T47D (cell line): ENCODE measurements at regions not wholly inside any gene's neighbourhood (a gene's known extent, or its start where the extent isn't known, plus 50 kb on each side); places are given as distances from the start of the nearest gene placed in this dataset.
A peak's percentile ranks its signal among the peaks of the same experiment; 100 is the strongest.

Source experiments
- DNase-seq, 2 experiments: peaks; one replicate each; pipeline versions ENCODE4 v3.0.0 to v3.0.0-alpha.2; 2011 to 2012; ENCODE audit warnings: low read depth in 1 of 2, low spot score in 1 of 2
- JUND ChIP-seq: IDR thresholded peaks from 2 replicates; pipeline ENCODE4 v1.6.1; 2012; ENCODE audit warnings: low read depth
- in situ Hi-C: cut with HindIII; loops from 2 replicates; pipeline ENCODE4 v1.10.0; 2016; ENCODE audit warnings: low sequenced_read_pairs, low pct_unique_long_range_greater_than_20kb

DNA sequence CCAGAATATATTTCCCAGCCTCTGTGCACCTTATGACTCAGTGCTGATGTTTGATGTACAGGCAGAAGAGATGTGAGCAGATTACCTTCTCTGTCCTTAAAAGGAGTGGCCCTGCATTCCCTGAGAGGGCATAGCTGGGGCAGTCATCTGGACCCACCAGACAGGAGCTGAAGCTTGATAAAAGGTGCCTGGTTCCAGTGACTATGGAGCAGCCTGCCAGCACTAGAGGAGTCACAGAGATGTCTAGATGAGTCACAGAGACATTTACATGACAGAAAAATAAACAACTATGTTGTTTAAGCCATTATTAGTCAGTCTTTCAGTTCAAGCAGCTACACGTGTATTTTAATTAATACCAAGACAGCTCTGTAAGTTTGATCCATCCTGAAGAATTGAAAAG is 237.1 kb upstream of the MOCS1 start:
- TF ChIP-seq JUND: no peak
- no peak for DNase-seq
- in situ Hi-C loops: no loop called here

- in situ Hi-C loops: no loop called here
Observed at GRCh38 chr6:40170856-40171255, 236.6 kb upstream of the MOCS1 start.

GRCh38 chr6:40169878-40170277 is 235.6 kb upstream of the MOCS1 start:
- no peak for DNase-seq
- in situ Hi-C loops: no loop called here
- no peak for TF ChIP-seq JUND

More at GRCh38 chr6:40170856-40171255, 236.6 kb upstream of the MOCS1 start:
- DNase-seq: no peak
- TF ChIP-seq JUND: no peak

DNA sequence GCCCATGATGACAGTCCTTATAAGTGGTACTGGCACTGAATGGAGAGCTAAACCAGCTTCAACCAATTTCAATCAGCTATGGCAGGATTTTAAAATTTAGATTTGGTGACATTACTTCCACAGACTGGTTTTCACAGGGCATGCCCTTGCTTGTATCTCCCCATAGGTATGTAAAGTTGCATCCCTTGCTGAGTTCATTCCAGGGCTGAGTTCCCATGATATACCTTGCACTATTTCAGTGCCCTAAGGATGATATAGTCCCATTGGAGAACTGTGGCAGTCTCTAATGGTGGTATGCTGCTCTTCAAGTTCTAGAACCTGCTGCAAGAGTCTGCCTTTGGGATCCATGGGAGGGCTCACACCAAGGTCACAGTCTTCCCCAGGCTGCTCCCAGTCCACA is 232.7 kb upstream of the MOCS1 start:
- TF ChIP-seq JUND: no peak
- in situ Hi-C loops: no loop called here
- no peak for DNase-seq

- in situ Hi-C loops: no loop called here
- DNase-seq: no peak
Observed at GRCh38 chr6:40165036-40165709, 230.9 kb upstream of the MOCS1 start.

GRCh38 chr6:40164345-40164755 is 230.1 kb upstream of the MOCS1 start:
- in situ Hi-C loops: no loop called here
- no peak for TF ChIP-seq JUND
- peak; percentile 63 to 79 for DNase-seq

More at GRCh38 chr6:40165036-40165709, 230.9 kb upstream of the MOCS1 start:
- TF ChIP-seq JUND: no peak

DNA sequence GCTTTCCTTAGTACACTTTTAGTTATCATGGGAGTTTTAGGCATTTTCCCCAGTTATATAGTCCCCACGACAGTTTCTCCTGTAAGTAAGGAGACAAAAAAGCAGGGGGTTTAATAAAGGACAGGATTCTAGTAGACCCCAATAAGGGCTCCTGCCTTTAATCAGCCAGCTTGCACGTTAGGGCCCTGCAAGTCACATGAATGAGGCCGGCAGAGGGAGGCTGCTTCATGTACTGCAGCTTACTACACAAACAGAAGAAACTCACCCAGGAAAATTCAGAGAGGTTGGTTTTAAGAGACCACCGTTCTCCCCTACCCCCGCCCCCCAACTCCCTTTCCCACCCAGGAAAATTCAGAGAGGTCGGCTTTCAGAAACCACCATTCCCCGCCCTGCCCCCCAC is 229.7 kb upstream of the MOCS1 start:
- no peak for DNase-seq
- in situ Hi-C loops: no loop called here

DNA sequence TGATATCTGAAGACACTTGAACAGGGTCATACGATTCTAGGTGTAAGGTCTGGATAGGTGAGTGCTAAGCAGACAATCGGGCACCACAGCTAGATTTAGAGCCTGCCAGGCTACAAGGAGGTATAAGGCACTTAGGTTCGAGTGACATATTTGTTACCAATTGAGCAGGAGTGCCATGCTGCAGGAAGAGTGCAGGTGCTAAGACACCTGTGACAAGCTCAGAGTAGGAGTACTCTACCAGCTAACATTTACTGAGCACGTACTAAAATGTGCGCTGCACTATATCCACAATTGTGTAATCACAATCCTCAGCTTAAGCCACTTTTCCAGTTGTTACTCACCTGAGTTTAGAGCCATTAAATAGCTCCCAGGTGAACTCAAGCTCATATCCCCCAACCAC is 227.8 kb upstream of the MOCS1 start:
- TF ChIP-seq JUND: no peak
- DNase-seq: no peak
- in situ Hi-C loops: no loop called here

More for the DNA sequence above, 229.7 kb upstream of the MOCS1 start:
- TF ChIP-seq JUND: no peak

- TF ChIP-seq JUND: no peak
- in situ Hi-C loops: no loop called here
- DNase-seq: no peak
Observed at GRCh38 chr6:40160826-40161225, 226.6 kb upstream of the MOCS1 start.

GRCh38 chr6:40159865-40160264 is 225.6 kb upstream of the MOCS1 start:
- no peak for TF ChIP-seq JUND
- in situ Hi-C loops: no loop called here
- DNase-seq: no peak

DNA sequence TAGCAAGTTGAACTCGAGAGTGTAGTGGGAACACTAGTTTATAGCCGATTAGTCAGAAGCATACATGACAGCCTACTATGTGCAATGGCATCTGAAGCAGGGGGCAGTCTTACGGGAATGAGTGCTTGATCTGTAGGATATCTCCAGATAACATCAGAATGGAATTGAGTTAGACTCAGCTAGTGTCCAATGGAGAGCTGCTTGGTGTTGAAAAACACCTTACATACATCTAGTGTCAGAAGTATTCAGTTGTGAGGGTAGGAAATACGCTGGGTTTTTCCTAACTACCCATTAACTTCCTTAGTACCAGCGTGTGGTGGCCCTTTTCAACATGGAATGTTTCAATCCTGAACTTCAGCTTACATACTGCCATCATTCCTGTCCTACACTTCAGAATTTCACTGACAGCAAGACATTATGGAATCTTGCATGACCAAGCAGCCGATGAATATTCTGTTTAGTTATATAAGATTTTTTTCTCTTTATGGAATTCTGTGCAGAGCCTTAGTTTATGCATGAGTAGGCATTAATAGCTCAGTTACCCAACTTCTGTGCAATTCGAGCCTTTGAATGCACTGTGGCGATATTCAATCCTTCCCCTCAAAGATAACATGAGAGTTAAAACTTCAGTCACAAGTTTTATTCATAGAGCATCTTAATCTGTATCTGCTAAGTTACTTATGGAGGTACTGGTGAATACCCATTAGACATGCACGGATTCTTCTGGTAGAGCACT is 218.6 kb upstream of the MOCS1 start:
- no peak for DNase-seq
- no peak for TF ChIP-seq JUND
- in situ Hi-C loops: no loop called here

DNA sequence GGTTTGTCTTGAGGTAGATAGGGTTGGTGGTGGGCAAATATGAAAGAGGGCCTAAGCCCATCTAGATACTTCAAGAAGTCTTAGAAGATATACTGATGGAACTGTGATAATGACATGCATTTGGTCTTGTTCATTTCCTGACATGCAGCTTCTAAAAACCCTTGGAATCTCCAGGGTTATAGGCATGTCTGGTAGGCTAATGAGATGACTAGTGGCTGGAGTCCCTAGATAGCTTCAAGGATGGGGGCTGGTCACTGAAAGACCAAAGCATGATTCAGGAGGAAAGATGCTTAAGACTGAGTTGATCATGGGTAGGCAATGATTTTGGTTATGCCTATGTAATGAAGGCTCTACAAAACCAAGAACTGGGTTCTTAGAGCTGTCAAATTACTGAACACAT is 217.9 kb upstream of the MOCS1 start:
- no peak for TF ChIP-seq JUND
- in situ Hi-C loops: no loop called here
- no peak for DNase-seq

DNA sequence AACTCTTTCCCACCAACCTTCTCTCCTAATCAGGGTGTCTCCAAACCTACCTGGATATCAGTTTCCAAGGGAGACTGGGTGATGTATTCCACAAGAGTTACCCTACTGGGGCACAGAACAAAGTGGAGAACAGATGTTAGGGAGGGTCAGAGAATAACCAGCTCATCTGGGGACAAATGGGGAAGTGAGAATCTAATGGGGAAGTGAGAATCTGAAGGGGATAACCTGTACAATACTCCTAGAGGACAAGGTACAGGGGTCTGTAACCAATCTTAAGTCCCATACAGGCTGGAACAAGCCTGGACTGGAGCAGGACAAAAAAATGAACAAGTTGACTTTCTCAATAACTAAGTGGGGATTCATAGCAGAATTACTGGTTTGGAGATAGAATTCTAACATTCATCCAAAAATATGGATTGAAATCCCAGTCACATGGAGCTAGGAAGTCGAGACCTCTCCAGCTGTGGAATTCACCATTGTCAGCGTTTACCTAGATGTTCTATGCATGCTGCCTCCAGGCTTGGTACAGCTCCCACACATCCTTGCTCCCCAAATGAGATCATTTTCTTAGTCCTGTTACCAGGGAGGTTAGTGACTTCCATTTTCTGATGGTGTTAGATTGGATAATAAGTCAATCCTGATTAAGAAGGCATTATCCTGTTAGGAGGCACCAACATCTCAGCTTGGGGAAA is 214.8 kb upstream of the MOCS1 start:
- no peak for TF ChIP-seq JUND
- no peak for DNase-seq
- in situ Hi-C loops: no loop called here
